ENCODE measurements at regions not wholly inside any gene's neighbourhood (a gene's known extent, or its start where the extent isn't known, plus 50 kb on each side); places are given as distances from the start of the nearest gene placed in this dataset.

DNA sequence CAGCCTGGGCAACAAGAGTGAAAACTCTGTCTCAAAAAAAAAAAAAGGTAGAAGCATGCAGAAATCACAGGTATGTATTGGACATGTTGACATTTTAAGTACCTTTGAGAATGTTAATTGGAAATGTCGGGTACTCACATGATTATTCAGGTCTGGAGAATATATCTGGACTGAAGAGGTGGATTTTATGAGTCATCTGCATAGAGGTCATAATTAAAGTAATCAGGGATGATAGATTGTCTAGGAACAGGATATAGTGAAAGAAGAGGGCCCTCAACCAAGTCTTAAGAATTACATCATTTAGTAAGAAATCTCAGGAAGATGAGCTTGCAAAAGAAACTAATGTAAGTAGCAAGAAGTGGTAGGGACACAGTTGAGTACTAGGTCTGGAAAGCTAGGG is 212.5 kb downstream of the UTRN start:
- TF ChIP-seq, protein P1, sequence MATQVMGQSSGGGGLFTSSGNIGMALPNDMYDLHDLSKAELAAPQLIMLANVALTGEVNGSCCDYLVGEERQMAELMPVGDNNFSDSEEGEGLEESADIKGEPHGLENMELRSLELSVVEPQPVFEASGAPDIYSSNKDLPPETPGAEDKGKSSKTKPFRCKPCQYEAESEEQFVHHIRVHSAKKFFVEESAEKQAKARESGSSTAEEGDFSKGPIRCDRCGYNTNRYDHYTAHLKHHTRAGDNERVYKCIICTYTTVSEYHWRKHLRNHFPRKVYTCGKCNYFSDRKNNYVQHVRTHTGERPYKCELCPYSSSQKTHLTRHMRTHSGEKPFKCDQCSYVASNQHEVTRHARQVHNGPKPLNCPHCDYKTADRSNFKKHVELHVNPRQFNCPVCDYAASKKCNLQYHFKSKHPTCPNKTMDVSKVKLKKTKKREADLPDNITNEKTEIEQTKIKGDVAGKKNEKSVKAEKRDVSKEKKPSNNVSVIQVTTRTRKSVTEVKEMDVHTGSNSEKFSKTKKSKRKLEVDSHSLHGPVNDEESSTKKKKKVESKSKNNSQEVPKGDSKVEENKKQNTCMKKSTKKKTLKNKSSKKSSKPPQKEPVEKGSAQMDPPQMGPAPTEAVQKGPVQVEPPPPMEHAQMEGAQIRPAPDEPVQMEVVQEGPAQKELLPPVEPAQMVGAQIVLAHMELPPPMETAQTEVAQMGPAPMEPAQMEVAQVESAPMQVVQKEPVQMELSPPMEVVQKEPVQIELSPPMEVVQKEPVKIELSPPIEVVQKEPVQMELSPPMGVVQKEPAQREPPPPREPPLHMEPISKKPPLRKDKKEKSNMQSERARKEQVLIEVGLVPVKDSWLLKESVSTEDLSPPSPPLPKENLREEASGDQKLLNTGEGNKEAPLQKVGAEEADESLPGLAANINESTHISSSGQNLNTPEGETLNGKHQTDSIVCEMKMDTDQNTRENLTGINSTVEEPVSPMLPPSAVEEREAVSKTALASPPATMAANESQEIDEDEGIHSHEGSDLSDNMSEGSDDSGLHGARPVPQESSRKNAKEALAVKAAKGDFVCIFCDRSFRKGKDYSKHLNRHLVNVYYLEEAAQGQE (IDR thresholded peaks at IDR 0.05; ENCODE audit: low read depth): no peak
- TF ChIP-seq YY1 (IDR thresholded peaks at IDR 0.05; ENCODE audit: low read depth) (no peak), RAD21 (IDR thresholded peaks at IDR 0.05; ENCODE audit: low read depth) (no peak), TCF12 (IDR thresholded peaks at IDR 0.05; ENCODE audit: low read depth) (no peak), EP300 (IDR thresholded peaks at IDR 0.05; ENCODE audit: borderline replicate concordance) (no peak), NFIC (IDR thresholded peaks at IDR 0.05) (no peak), CEBPB (IDR thresholded peaks at IDR 0.05) (no peak)
- TF ChIP-seq, protein P2, sequence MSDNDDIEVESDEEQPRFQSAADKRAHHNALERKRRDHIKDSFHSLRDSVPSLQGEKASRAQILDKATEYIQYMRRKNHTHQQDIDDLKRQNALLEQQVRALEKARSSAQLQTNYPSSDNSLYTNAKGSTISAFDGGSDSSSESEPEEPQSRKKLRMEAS (IDR thresholded peaks at IDR 0.05): no peak
- TF ChIP-seq, protein P3, sequence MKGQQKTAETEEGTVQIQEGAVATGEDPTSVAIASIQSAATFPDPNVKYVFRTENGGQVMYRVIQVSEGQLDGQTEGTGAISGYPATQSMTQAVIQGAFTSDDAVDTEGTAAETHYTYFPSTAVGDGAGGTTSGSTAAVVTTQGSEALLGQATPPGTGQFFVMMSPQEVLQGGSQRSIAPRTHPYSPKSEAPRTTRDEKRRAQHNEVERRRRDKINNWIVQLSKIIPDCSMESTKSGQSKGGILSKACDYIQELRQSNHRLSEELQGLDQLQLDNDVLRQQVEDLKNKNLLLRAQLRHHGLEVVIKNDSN (IDR thresholded peaks at IDR 0.05): no peak
